Caco-2 (cell line): ENCODE measurements at regions not wholly inside any gene's neighbourhood (a gene's known extent, or its start where the extent isn't known, plus 50 kb on each side); places are given as distances from the start of the nearest gene placed in this dataset.

Experiments used
- BruUV-seq: library from RNA; stranded (reverse); fragments of 400-500 nt; replicated peaks from 2 replicates; lab custom pipeline; 2021; lab: Mats Ljungman, UMichigan
- CTCF ChIA-PET: fragments of 300-600 bp; sonication (Branson Sonifier 250); formaldehyde crosslinking; loops from one replicate; lab custom pipeline; 2022; ENCODE audit warnings: antibody characterized with exemption; lab: Charles Lee
- POLR2A ChIA-PET: fragments of 300-600 bp; sonication (Branson Sonifier 250); formaldehyde crosslinking; loops from one replicate; lab custom pipeline; 2022; ENCODE audit warnings: antibody characterized with exemption; lab: Charles Lee
- DNase-seq, 2 experiments: peaks; one replicate each; pipeline versions ENCODE4 v3.0.0 to v3.0.0-alpha.2; 2020 to 2022
- H3K27me3 ChIP-seq: replicated peaks from 2 replicates; pipeline ENCODE4 v1.6.0; 2011; ENCODE audit warnings: low read length; ENCODE audit not compliant: control insufficient read depth, insufficient read depth
- H3K36me3 ChIP-seq: 2 replicates; pipeline ENCODE4 v1.5.1; 2011; ENCODE audit warnings: low read length; ENCODE audit not compliant: control insufficient read depth, insufficient read depth
- H3K4me1 ChIP-seq: fragments of 250-450 bp; sonication (Bioruptor Pico); 2 replicates; pipeline ENCODE4 v1.5.1; 2020; ENCODE audit warnings: mild to moderate bottlenecking
- H3K4me3 ChIP-seq: 2 replicates; pipeline ENCODE4 v1.5.1; 2011; ENCODE audit warnings: low read depth, mild to moderate bottlenecking, control low read depth, low read length
- H3K9me3 ChIP-seq: fragments of 250-450 bp; sonication (Bioruptor Pico); 2 replicates; pipeline ENCODE4 v1.5.1; 2020; ENCODE audit warnings: mild to moderate bottlenecking, moderate library complexity
- H3K27ac Mint-ChIP-seq: one replicate; pipeline ENCODE4 v1.8.0; 2022; ENCODE audit warnings: mixed read lengths; ENCODE audit not compliant: unreplicated experiment
- H3K27me3 Mint-ChIP-seq: one replicate; pipeline ENCODE4 v1.8.0; 2022; ENCODE audit warnings: mixed read lengths; ENCODE audit not compliant: insufficient read depth, unreplicated experiment
- H3K36me3 Mint-ChIP-seq: one replicate; pipeline ENCODE4 v1.8.0; 2022; ENCODE audit warnings: mild to moderate bottlenecking, mixed read lengths; ENCODE audit not compliant: insufficient read depth, unreplicated experiment
- H3K4me1 Mint-ChIP-seq: one replicate; pipeline ENCODE4 v1.8.0; 2022; ENCODE audit warnings: low read depth, mixed read lengths; ENCODE audit not compliant: unreplicated experiment
- H3K4me3 Mint-ChIP-seq: one replicate; pipeline ENCODE4 v1.8.0; 2022; ENCODE audit warnings: mild to moderate bottlenecking, moderate library complexity, mixed read lengths; ENCODE audit not compliant: unreplicated experiment
- H3K9me3 Mint-ChIP-seq: one replicate; pipeline ENCODE4 v1.8.0; 2022; ENCODE audit warnings: mixed read lengths; ENCODE audit not compliant: unreplicated experiment
- intact Hi-C: fragments of 100-400 bp; cut with micrococcal nuclease; formaldehyde crosslinking; loops from one replicate; pipeline ENCODE4 v1.10.0; 2022; ENCODE audit not compliant: unreplicated experiment
- TF ChIP-seq, protein P1 (sequence below), 2 experiments: fragments of 200-600 bp in 1 of 2; IDR thresholded peaks; 1 replicate in 1 of 2; 2 replicates in 1 of 2; pipeline versions ENCODE4 v1.5.1 to v1.8.0; 2011 to 2022; ENCODE audit warnings: antibody characterized with exemption in 1 of 2, control low read depth in 1 of 2, inconsistent platforms in 1 of 2, low read depth in 1 of 2, low read length in 1 of 2, mild to moderate bottlenecking in 1 of 2, moderate library complexity in 1 of 2; ENCODE audit not compliant: insufficient read depth in 1 of 2, severe bottlenecking in 1 of 2, unreplicated experiment in 1 of 2

DNA sequence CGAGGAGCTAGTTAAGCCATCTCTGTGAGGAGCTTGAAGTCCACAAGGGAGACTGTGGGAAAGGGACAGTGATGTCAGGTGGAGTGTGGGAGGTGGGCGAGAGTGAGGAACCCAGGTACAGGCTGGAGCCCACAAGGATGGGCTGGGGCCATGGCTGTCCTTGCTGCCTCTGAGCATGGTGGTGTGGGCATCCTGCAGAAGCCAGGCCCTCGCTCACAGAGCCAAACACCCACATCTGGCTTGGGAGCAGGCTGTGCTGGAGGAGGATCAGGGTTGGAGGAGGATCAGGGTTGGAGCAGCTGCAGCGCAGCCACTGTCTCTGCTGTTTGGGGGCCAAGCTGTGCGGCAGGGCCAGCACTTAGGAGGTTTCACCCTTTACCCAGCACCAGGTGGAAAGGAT, 58.2 kb upstream of the ENPP7 start:
- Mint-ChIP-seq H3K4me1 (no peaks in the 10 kb centered on the region), H3K9me3 (peaks cover 15% of the 10 kb centered on the region), H3K36me3 (no peaks in the 10 kb centered on the region), H3K27me3 (peaks cover 2% of the 10 kb centered on the region), H3K4me3 (no peak overlapping the region), H3K27ac (no peak overlapping the region)
- H3K4me3 ChIP-seq: no peak overlapping the region
- POLR2A ChIA-PET: no interaction called here
- peaks cover 11% of the 10 kb centered on the region; the same call in 1 of the 2 replicates for H3K9me3 ChIP-seq
- H3K27me3 ChIP-seq: no peaks in the 10 kb centered on the region
- H3K36me3 ChIP-seq: no peaks in the 10 kb centered on the region
- no TSS peak for BruUV-seq
- CTCF ChIA-PET: no interaction called here
- no peaks in the 10 kb centered on the region for H3K4me1 ChIP-seq
- intact Hi-C loops: no loop called here
- TF ChIP-seq, protein P1, sequence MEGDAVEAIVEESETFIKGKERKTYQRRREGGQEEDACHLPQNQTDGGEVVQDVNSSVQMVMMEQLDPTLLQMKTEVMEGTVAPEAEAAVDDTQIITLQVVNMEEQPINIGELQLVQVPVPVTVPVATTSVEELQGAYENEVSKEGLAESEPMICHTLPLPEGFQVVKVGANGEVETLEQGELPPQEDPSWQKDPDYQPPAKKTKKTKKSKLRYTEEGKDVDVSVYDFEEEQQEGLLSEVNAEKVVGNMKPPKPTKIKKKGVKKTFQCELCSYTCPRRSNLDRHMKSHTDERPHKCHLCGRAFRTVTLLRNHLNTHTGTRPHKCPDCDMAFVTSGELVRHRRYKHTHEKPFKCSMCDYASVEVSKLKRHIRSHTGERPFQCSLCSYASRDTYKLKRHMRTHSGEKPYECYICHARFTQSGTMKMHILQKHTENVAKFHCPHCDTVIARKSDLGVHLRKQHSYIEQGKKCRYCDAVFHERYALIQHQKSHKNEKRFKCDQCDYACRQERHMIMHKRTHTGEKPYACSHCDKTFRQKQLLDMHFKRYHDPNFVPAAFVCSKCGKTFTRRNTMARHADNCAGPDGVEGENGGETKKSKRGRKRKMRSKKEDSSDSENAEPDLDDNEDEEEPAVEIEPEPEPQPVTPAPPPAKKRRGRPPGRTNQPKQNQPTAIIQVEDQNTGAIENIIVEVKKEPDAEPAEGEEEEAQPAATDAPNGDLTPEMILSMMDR (IDR thresholded peaks at IDR 0.05; ENCODE audit: insufficient read depth in 1 of 2, low read depth in 1 of 2, low read length in 1 of 2, severe bottlenecking in 1 of 2, unreplicated experiment in 1 of 2): no peak
- no peak for DNase-seq

DNA sequence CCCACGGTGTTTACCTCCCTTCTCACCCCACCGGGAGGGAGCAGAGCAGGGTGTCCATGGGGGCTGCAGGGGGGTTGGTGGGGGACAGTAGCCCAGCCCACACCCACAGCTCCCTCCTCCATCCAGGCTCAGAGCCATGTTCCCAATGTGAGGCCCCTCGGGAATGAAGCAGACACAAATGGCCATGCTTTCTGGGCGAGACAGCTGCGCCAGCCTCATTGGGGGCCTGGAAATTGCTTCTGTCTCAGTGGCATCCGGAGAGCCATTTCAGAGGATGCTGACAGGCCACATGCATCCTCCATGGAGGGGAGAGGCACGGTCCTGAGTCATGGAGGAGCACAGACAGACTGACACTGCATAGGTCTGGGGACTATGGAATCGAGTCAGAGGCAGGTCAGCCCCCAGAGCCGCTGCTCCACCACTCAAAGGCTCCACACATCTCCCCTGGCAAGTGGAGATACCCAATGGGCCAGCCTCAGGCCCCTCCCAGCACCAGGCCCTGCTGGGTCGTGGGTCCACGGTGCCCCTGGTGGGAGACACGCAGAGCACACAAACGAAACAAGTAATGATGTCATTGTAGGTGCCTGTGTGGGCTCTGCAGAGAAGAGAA, 59.6 kb upstream of the ENPP7 start:
- H3K36me3 Mint-ChIP-seq: no peaks in the 10 kb centered on the region
- no peaks in the 10 kb centered on the region for H3K4me1 Mint-ChIP-seq
- CTCF ChIA-PET: no interaction called here
- intact Hi-C loops: no loop called here
- peaks cover 2% of the 10 kb centered on the region for H3K27me3 Mint-ChIP-seq
- Histone ChIP-seq H3K9me3 (peaks cover 11% of the 10 kb centered on the region; the same call in 1 of the 2 replicates), H3K4me3 (no peak overlapping the region), H3K27me3 (no peaks in the 10 kb centered on the region), H3K4me1 (no peaks in the 10 kb centered on the region), H3K36me3 (no peaks in the 10 kb centered on the region)
- DNase-seq: no peak
- POLR2A ChIA-PET: no interaction called here
- no TSS peak for BruUV-seq
- H3K9me3 Mint-ChIP-seq: peaks cover 15% of the 10 kb centered on the region
- no peak overlapping the region for H3K4me3 Mint-ChIP-seq
- TF ChIP-seq, protein P1 (IDR thresholded peaks at IDR 0.05; ENCODE audit: insufficient read depth in 1 of 2, low read depth in 1 of 2, low read length in 1 of 2, severe bottlenecking in 1 of 2, unreplicated experiment in 1 of 2): no peak
- no peak overlapping the region for H3K27ac Mint-ChIP-seq

DNA sequence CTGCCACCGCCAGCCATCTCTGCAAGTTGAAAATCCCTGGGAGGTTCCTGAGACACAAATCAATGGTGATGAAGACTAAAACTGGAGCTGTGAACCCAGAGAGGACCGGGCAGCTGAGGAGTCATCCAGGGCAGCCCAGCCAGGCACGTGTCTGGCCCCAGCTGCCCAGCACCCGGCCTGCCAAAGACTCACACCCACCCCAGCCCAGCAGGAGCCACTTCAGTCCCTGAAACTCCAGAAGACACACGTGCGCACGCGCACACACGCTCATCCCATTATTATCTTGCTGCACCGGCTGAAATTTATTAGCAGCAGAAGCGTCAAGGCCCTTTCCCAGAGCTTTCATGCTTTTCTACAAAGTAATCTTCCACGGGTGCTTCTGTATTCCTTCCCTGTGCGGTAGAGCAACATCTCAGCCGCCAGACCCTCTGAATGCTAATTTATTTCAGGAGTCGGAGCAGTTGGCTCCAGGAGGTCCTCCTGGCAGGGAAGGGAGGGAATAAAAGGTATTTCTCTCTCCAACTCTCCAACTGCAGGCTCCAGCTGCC, 59.8 kb upstream of the RBFOX3 start:
- peaks cover 2% of the 10 kb centered on the region for H3K27me3 Mint-ChIP-seq
- BruUV-seq: no TSS peak
- H3K36me3 ChIP-seq: no peaks in the 10 kb centered on the region
- H3K4me3 Mint-ChIP-seq: no peak overlapping the region
- H3K27me3 ChIP-seq: no peaks in the 10 kb centered on the region
- DNase-seq: no peak
- ChIA-PET CTCF (no interaction called here), POLR2A (no interaction called here)
- H3K4me3 ChIP-seq: no peak overlapping the region
- H3K4me1 ChIP-seq: no peaks in the 10 kb centered on the region
- no peak overlapping the region for H3K27ac Mint-ChIP-seq
- intact Hi-C loops: no loop called here
- peaks cover 11% of the 10 kb centered on the region; the same call in 1 of the 2 replicates for H3K9me3 ChIP-seq
- peaks cover 15% of the 10 kb centered on the region for H3K9me3 Mint-ChIP-seq
- TF ChIP-seq, protein P1 (IDR thresholded peaks at IDR 0.05; ENCODE audit: insufficient read depth in 1 of 2, low read depth in 1 of 2, low read length in 1 of 2, severe bottlenecking in 1 of 2, unreplicated experiment in 1 of 2): no peak
- H3K36me3 Mint-ChIP-seq: no peaks in the 10 kb centered on the region
- H3K4me1 Mint-ChIP-seq: no peaks in the 10 kb centered on the region
